ENCODE measurements at regions not wholly inside any gene's neighbourhood (a gene's known extent, or its start where the extent isn't known, plus 50 kb on each side); places are given as distances from the start of the nearest gene placed in this dataset.

DNA sequence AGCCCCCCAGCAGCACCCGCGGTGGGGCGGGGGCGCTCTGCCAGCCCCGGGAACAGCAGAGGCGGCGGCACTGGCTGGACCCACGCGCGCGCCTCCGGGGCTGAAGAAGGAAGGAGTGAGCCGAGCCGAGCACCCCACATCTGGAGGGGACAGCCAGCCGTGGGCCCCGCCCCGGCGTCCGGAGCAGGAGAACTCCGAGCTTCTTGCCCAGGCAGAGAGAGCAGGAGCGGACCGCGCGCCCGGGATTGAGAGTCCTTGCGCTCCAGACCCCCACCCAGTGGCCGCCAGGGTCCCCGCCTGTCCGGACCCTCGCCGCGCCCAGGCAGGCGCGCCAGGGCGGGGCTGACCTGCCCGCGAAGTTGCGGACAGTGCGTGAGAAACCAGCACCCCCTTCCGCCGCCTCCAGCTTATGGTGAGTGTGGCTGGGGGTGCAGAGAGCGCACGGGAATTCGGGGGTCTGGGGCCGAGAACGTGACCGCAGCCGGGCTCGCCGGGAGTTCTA, 921.9 kb upstream of the EEF2KMT start:
- Histone ChIP-seq H3K4me3 (ENCODE audit: low read length in 2 of 2) (no peak overlapping the region), H3K4me1 (ENCODE audit: insufficient read depth, low read length) (no peaks in the 10 kb centered on the region), H3K27ac (ENCODE audit: low read depth, low read length) (no peak overlapping the region), H3K36me3 (ENCODE audit: insufficient read depth, low read length) (no peaks in the 10 kb centered on the region), H3K27me3 (ENCODE audit: insufficient read depth, low read length) (no peaks in the 10 kb centered on the region), H3K9me3 (ENCODE audit: control insufficient read depth in 1 of 2, low read length in 2 of 2) (no peaks in the 10 kb centered on the region)
- DNase-seq, result no peak
- intact Hi-C loops (cut with micrococcal nuclease), result no loop called here
- H3K9me3 Mint-ChIP-seq, result peaks cover 0 to 25% (median 7%) of the 10 kb centered on the region in 8 donors
- ChIA-PET CTCF (ENCODE audit: partially characterized antibody) (no interaction called here), POLR2A (ENCODE audit: partially characterized antibody) (no interaction called here)
- no peaks in the 10 kb centered on the region for H3K36me3 Mint-ChIP-seq
- no peak overlapping the region for H3K4me3 Mint-ChIP-seq
- H3K27ac Mint-ChIP-seq, result no peak overlapping the region
- peaks cover 4 to 8% of the 10 kb centered on the region in 2 donors for H3K27me3 Mint-ChIP-seq
- H3K4me1 Mint-ChIP-seq, result no peaks in the 10 kb centered on the region

- H3K4me3 ChIP-seq (ENCODE audit: low read length in 2 of 2), result no peak overlapping the region
- Mint-ChIP-seq H3K27me3 (peaks cover 4 to 8% of the 10 kb centered on the region in 2 donors), H3K4me3 (no peak overlapping the region), H3K4me1 (no peaks in the 10 kb centered on the region), H3K27ac (no peak overlapping the region), H3K36me3 (no peaks in the 10 kb centered on the region), H3K9me3 (peaks cover 0 to 21% (median 7%) of the 10 kb centered on the region in 8 donors)
- intact Hi-C loops (cut with micrococcal nuclease), result no loop called here
- no peak for DNase-seq
- CTCF ChIA-PET (ENCODE audit: partially characterized antibody), result no interaction called here
- no peaks in the 10 kb centered on the region for H3K27me3 ChIP-seq (ENCODE audit: insufficient read depth, low read length)
- POLR2A ChIA-PET (ENCODE audit: partially characterized antibody), result no interaction called here
- no peaks in the 10 kb centered on the region for H3K36me3 ChIP-seq (ENCODE audit: insufficient read depth, low read length)
- no peaks in the 10 kb centered on the region for H3K9me3 ChIP-seq (ENCODE audit: control insufficient read depth in 1 of 2, low read length in 2 of 2)
- no peak overlapping the region for H3K27ac ChIP-seq (ENCODE audit: low read depth, low read length)
- H3K4me1 ChIP-seq (ENCODE audit: insufficient read depth, low read length), result no peaks in the 10 kb centered on the region
Observed at GRCh38 chr16:6018848-6019489, 921.4 kb upstream of the EEF2KMT start.

DNA sequence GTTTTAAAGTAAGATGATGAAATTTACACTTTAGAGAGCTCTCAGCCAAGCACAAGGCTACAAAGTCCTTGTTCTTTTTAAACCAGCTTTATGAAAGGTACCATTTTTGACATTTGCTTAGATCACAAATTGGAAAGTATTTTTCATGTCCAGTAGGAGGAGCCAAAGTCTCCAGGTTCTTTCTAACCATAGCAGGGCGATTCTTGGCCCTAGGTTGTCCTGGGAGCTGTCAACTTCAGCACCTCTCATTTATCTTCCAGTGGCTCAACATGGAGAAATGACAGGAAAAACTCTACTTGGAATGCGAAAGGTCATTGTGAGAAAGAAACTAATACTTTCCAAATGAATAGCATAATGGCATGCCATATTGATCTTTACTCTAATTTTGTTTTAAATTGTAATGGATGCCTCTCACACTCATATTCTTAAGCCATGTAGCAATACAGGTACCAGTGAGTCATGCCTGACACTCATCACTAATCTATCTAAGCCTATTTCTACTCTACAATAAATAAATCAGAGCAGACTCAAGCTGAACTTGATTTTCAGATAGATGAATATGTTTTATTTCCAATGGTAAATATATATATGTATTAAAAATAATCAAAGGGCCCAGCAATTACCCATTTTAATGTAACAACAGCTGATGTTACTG, 919.1 kb upstream of the EEF2KMT start:
- POLR2A ChIA-PET (ENCODE audit: partially characterized antibody), result no interaction called here
- CTCF ChIA-PET (ENCODE audit: partially characterized antibody), result no interaction called here
- Histone ChIP-seq H3K36me3 (ENCODE audit: insufficient read depth, low read length) (no peaks in the 10 kb centered on the region), H3K9me3 (ENCODE audit: control insufficient read depth in 1 of 2, low read length in 2 of 2) (no peaks in the 10 kb centered on the region), H3K4me1 (ENCODE audit: insufficient read depth, low read length) (no peaks in the 10 kb centered on the region), H3K4me3 (ENCODE audit: low read length in 2 of 2) (no peak overlapping the region), H3K27ac (ENCODE audit: low read depth, low read length) (no peak overlapping the region), H3K27me3 (ENCODE audit: insufficient read depth, low read length) (no peaks in the 10 kb centered on the region)
- Mint-ChIP-seq H3K4me1 (no peaks in the 10 kb centered on the region), H3K27me3 (peaks cover 4 to 8% of the 10 kb centered on the region in 2 donors), H3K36me3 (no peaks in the 10 kb centered on the region), H3K9me3 (peaks cover 3 to 18% (median 7%) of the 10 kb centered on the region in 8 donors), H3K4me3 (no peak overlapping the region), H3K27ac (no peak overlapping the region)
- DNase-seq, result no peak
- intact Hi-C loops (cut with micrococcal nuclease), result no loop called here

- intact Hi-C loops (cut with micrococcal nuclease), result no loop called here
Observed at GRCh38 chr16:6012716-6013115, 915.1 kb upstream of the EEF2KMT start.

GRCh38 chr16:6009151-6009550, 911.6 kb upstream of the EEF2KMT start:
- Histone ChIP-seq H3K27ac (ENCODE audit: low read depth, low read length) (no peak overlapping the region), H3K9me3 (ENCODE audit: control insufficient read depth in 1 of 2, low read length in 2 of 2) (no peaks in the 10 kb centered on the region), H3K36me3 (ENCODE audit: insufficient read depth, low read length) (no peaks in the 10 kb centered on the region), H3K4me3 (ENCODE audit: low read length in 2 of 2) (no peak overlapping the region), H3K27me3 (ENCODE audit: insufficient read depth, low read length) (no peaks in the 10 kb centered on the region), H3K4me1 (ENCODE audit: insufficient read depth, low read length) (no peaks in the 10 kb centered on the region)
- peaks cover 0 to 18% (median 7%) of the 10 kb centered on the region in 8 donors for H3K9me3 Mint-ChIP-seq
- no peak overlapping the region for H3K27ac Mint-ChIP-seq
- POLR2A ChIA-PET (ENCODE audit: partially characterized antibody), result no interaction called here
- no peaks in the 10 kb centered on the region for H3K27me3 Mint-ChIP-seq
- no peak for DNase-seq
- no peak overlapping the region for H3K4me3 Mint-ChIP-seq
- intact Hi-C loops (cut with micrococcal nuclease), result no loop called here
- CTCF ChIA-PET (ENCODE audit: partially characterized antibody), result no interaction called here
- H3K4me1 Mint-ChIP-seq, result no peaks in the 10 kb centered on the region
- no peaks in the 10 kb centered on the region for H3K36me3 Mint-ChIP-seq

More at GRCh38 chr16:6012716-6013115, 915.1 kb upstream of the EEF2KMT start:
- no peaks in the 10 kb centered on the region for H3K27me3 ChIP-seq (ENCODE audit: insufficient read depth, low read length)
- Mint-ChIP-seq H3K36me3 (no peaks in the 10 kb centered on the region), H3K4me3 (no peak overlapping the region), H3K9me3 (peaks cover 3 to 18% (median 10%) of the 10 kb centered on the region in 8 donors), H3K27me3 (peaks cover 0 to under 1% of the 10 kb centered on the region in 2 donors), H3K27ac (no peak overlapping the region), H3K4me1 (no peaks in the 10 kb centered on the region)
- DNase-seq, result no peak
- H3K9me3 ChIP-seq (ENCODE audit: control insufficient read depth in 1 of 2, low read length in 2 of 2), result no peaks in the 10 kb centered on the region
- POLR2A ChIA-PET (ENCODE audit: partially characterized antibody), result no interaction called here
- no peaks in the 10 kb centered on the region for H3K4me1 ChIP-seq (ENCODE audit: insufficient read depth, low read length)
- no peak overlapping the region for H3K27ac ChIP-seq (ENCODE audit: low read depth, low read length)
- H3K4me3 ChIP-seq (ENCODE audit: low read length in 2 of 2), result no peak overlapping the region
- H3K36me3 ChIP-seq (ENCODE audit: insufficient read depth, low read length), result no peaks in the 10 kb centered on the region
- CTCF ChIA-PET (ENCODE audit: partially characterized antibody), result no interaction called here

DNA sequence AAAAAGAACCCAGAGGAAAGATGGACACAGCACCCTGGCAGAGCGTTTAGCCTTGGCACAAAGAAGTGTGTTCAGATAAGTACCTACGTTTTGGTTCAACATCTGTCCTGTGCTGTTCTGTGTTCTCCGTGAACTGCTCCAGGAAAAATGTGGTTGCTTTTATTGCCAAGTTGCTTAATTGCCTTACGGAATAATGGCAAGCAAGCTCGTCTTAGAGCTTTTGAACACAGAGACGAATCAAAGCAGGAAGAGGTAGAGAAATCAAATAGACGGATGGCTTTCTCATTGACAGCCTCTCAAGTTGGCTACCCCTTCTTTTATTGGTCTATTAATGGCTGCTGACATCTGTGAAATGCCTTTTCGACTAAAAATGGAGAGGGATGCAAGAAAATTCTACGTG, 911.1 kb upstream of the EEF2KMT start:
- intact Hi-C loops (cut with micrococcal nuclease), result no loop called here
- POLR2A ChIA-PET (ENCODE audit: partially characterized antibody), result no interaction called here

DNA sequence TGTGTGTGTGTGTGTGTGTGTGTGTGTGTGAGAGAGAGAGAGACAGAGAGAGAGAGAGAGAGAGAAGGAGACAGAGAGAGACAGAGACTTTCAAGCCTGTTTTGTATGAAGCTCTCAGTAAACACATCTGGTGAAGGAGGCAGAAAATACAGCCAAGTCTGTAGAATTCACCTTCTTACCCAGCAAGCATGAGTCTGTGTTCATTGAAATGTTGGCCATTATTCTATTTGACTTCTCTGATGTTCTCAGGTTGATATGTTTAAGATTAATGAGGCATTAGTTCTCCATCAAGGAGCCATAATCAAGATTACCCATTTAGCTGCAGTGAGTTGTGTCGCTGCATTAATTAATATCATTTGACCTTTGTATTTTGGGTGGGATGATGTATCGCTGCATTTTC, 895.8 kb upstream of the EEF2KMT start:
- ChIA-PET CTCF (ENCODE audit: partially characterized antibody) (no interaction called here), POLR2A (ENCODE audit: partially characterized antibody) (no interaction called here)
- H3K36me3 ChIP-seq (ENCODE audit: insufficient read depth, low read length), result no peaks in the 10 kb centered on the region
- Mint-ChIP-seq H3K4me1 (no peaks in the 10 kb centered on the region), H3K4me3 (no peak overlapping the region), H3K9me3 (peaks cover 1 to 19% (median 10%) of the 10 kb centered on the region in 8 donors), H3K27me3 (no peaks in the 10 kb centered on the region), H3K36me3 (no peaks in the 10 kb centered on the region), H3K27ac (no peak overlapping the region)
- no peaks in the 10 kb centered on the region for H3K27me3 ChIP-seq (ENCODE audit: insufficient read depth, low read length)
- no peak overlapping the region for H3K27ac ChIP-seq (ENCODE audit: low read depth, low read length)
- no peak overlapping the region for H3K4me3 ChIP-seq (ENCODE audit: low read length in 2 of 2)
- no peak for DNase-seq
- intact Hi-C loops (cut with micrococcal nuclease), result no loop called here
- H3K4me1 ChIP-seq (ENCODE audit: insufficient read depth, low read length), result no peaks in the 10 kb centered on the region
- H3K9me3 ChIP-seq (ENCODE audit: control insufficient read depth in 1 of 2, low read length in 2 of 2), result no peaks in the 10 kb centered on the region

More for the DNA sequence above, 911.1 kb upstream of the EEF2KMT start:
- no peak overlapping the region for H3K27ac ChIP-seq (ENCODE audit: low read depth, low read length)
- Mint-ChIP-seq H3K27ac (no peak overlapping the region), H3K36me3 (no peaks in the 10 kb centered on the region), H3K4me3 (no peak overlapping the region), H3K9me3 (peaks cover 0 to 18% (median 7%) of the 10 kb centered on the region in 8 donors), H3K4me1 (no peaks in the 10 kb centered on the region), H3K27me3 (no peaks in the 10 kb centered on the region)
- no peaks in the 10 kb centered on the region for H3K27me3 ChIP-seq (ENCODE audit: insufficient read depth, low read length)
- no peaks in the 10 kb centered on the region for H3K4me1 ChIP-seq (ENCODE audit: insufficient read depth, low read length)
- CTCF ChIA-PET (ENCODE audit: partially characterized antibody), result no interaction called here
- H3K4me3 ChIP-seq (ENCODE audit: low read length in 2 of 2), result no peak overlapping the region
- no peaks in the 10 kb centered on the region for H3K36me3 ChIP-seq (ENCODE audit: insufficient read depth, low read length)
- DNase-seq, result no peak
- H3K9me3 ChIP-seq (ENCODE audit: control insufficient read depth in 1 of 2, low read length in 2 of 2), result no peaks in the 10 kb centered on the region

Data from CD4-positive, alpha-beta memory T cell (primary cell).